HG03139 (cell line): ENCODE measurements at regions not wholly inside any gene's neighbourhood (a gene's known extent, or its start where the extent isn't known, plus 50 kb on each side); places are given as distances from the start of the nearest gene placed in this dataset.

Experiments used
- ATAC-seq: cut with Tn5 transposase; IDR thresholded peaks from one replicate; pipeline ENCODE4 v1.9.1; 2021; ENCODE audit not compliant: unreplicated experiment

GRCh38 chr1:21347072-21347581 is 56.9 kb upstream of the ECE1 start:
- ATAC-seq: no peak

- no peak for ATAC-seq
Observed at GRCh38 chr1:21346365-21347071, 56.3 kb upstream of the ECE1 start.

- ATAC-seq: peak; percentile 10
Observed at GRCh38 chr1:21344750-21345443, 54.6 kb upstream of the ECE1 start.

- no peak for ATAC-seq
Observed at GRCh38 chr1:21344098-21344749, 54.0 kb upstream of the ECE1 start.

- no peak for ATAC-seq
Observed at GRCh38 chr1:21342961-21343838, 52.9 kb upstream of the ECE1 start.

GRCh38 chr1:21341517-21342078 is 51.3 kb upstream of the ECE1 start:
- ATAC-seq: no peak

- no peak for ATAC-seq
Observed at GRCh38 chr1:21341022-21341421, 50.8 kb upstream of the ECE1 start.

GRCh38 chr1:21340230-21340945 is 50.1 kb upstream of the ECE1 start:
- ATAC-seq: no peak
